ENCODE measurements at regions not wholly inside any gene's neighbourhood (a gene's known extent, or its start where the extent isn't known, plus 50 kb on each side); places are given as distances from the start of the nearest gene placed in this dataset.
"Not testable (repeated sequence)": the region's sequence is repeated elsewhere in the genome, so short reads cannot be mapped to it uniquely, and the experiment has no call there.

- POLR2A ChIA-PET, result no interaction called here
- H3K36me3 Mint-ChIP-seq, result no peaks in the 10 kb centered on the region
- H3K27ac Mint-ChIP-seq, result no peak overlapping the region
- H3K27me3 Mint-ChIP-seq, result peaks cover 2% of the 10 kb centered on the region
- DNase-seq (no peak), ATAC-seq (ENCODE audit: low read depth) (no peak)
- no peak overlapping the region for H3K4me3 Mint-ChIP-seq
- peaks cover 2% of the 10 kb centered on the region for H3K9me3 Mint-ChIP-seq
- peaks cover 10% of the 10 kb centered on the region for H3K4me1 Mint-ChIP-seq
Measured at GRCh38 chr3:140769951-140770350, 92.1 kb downstream of the TRIM42 start.

- H3K27ac Mint-ChIP-seq, result no peak overlapping the region
- DNase-seq, result no peak
- POLR2A ChIA-PET, result no interaction called here
- H3K4me3 Mint-ChIP-seq, result no peak overlapping the region
- H3K9me3 Mint-ChIP-seq, result peaks cover 5% of the 10 kb centered on the region
- peaks cover 2% of the 10 kb centered on the region for H3K27me3 Mint-ChIP-seq
- peaks cover 2% of the 10 kb centered on the region for H3K4me1 Mint-ChIP-seq
- no peaks in the 10 kb centered on the region for H3K36me3 Mint-ChIP-seq
- no peak for ATAC-seq (ENCODE audit: low read depth)
Measured at GRCh38 chr3:140770977-140771667, 93.3 kb downstream of the TRIM42 start.

- H3K4me1 Mint-ChIP-seq, result peaks cover 2% of the 10 kb centered on the region
- POLR2A ChIA-PET, result no interaction called here
- no peak for DNase-seq
- H3K27me3 Mint-ChIP-seq, result no peaks in the 10 kb centered on the region
- H3K9me3 Mint-ChIP-seq, result peaks cover 12% of the 10 kb centered on the region
- H3K4me3 Mint-ChIP-seq, result no peak overlapping the region
- H3K36me3 Mint-ChIP-seq, result peaks cover 3% of the 10 kb centered on the region
- no peak overlapping the region for H3K27ac Mint-ChIP-seq
- no peak for ATAC-seq (ENCODE audit: low read depth)
Measured at GRCh38 chr3:140777631-140778233, 99.9 kb downstream of the TRIM42 start.

- DNase-seq (no peak), ATAC-seq (ENCODE audit: low read depth) (no peak)
- Mint-ChIP-seq H3K27ac (no peak overlapping the region), H3K4me1 (peaks cover 1% of the 10 kb centered on the region), H3K27me3 (peaks cover 2% of the 10 kb centered on the region), H3K36me3 (no peaks in the 10 kb centered on the region), H3K9me3 (peaks cover 7% of the 10 kb centered on the region), H3K4me3 (no peak overlapping the region)
- POLR2A ChIA-PET, result no interaction called here
Measured at GRCh38 chr3:140791368-140791767, 113.5 kb downstream of the TRIM42 start.

- ATAC-seq (ENCODE audit: low read depth), result no peak
- H3K27me3 Mint-ChIP-seq, result peaks cover 2% of the 10 kb centered on the region
Measured at GRCh38 chr3:140794507-140794906, 116.6 kb downstream of the TRIM42 start.

GRCh38 chr3:140802898-140803297, 125.0 kb downstream of the TRIM42 start:
- H3K4me1 Mint-ChIP-seq; DNase-seq; H3K4me3 Mint-ChIP-seq; POLR2A ChIA-PET; H3K36me3 Mint-ChIP-seq; H3K27ac Mint-ChIP-seq; ATAC-seq (ENCODE audit: low read depth); H3K27me3 Mint-ChIP-seq: not testable (repeated sequence)
- H3K9me3 Mint-ChIP-seq, result peaks cover 17% of the 10 kb centered on the region

More at GRCh38 chr3:140794507-140794906, 116.6 kb downstream of the TRIM42 start:
- Mint-ChIP-seq H3K4me1 (peaks cover 1% of the 10 kb centered on the region), H3K4me3 (no peak overlapping the region), H3K27ac (no peak overlapping the region), H3K9me3 (peaks cover 11% of the 10 kb centered on the region), H3K36me3 (no peaks in the 10 kb centered on the region)
- POLR2A ChIA-PET, result no interaction called here
- DNase-seq, result no peak

GRCh38 chr3:140809316-140809715, 131.5 kb downstream of the TRIM42 start:
- Mint-ChIP-seq H3K27ac (no peak overlapping the region), H3K4me3 (no peak overlapping the region), H3K36me3 (no peaks in the 10 kb centered on the region), H3K27me3 (peaks cover 3% of the 10 kb centered on the region), H3K9me3 (peaks cover 6% of the 10 kb centered on the region), H3K4me1 (no peaks in the 10 kb centered on the region)
- POLR2A ChIA-PET, result no interaction called here
- ATAC-seq (ENCODE audit: low read depth) (no peak), DNase-seq (no peak)

- ATAC-seq (ENCODE audit: low read depth) (no peak), DNase-seq (no peak)
- no peaks in the 10 kb centered on the region for H3K36me3 Mint-ChIP-seq
- POLR2A ChIA-PET, result no interaction called here
- H3K27ac Mint-ChIP-seq, result no peak overlapping the region
- H3K9me3 Mint-ChIP-seq, result peaks cover 6% of the 10 kb centered on the region
- H3K27me3 Mint-ChIP-seq, result peaks cover 3% of the 10 kb centered on the region
- H3K4me1 Mint-ChIP-seq, result no peaks in the 10 kb centered on the region
- H3K4me3 Mint-ChIP-seq, result no peak overlapping the region
Measured at GRCh38 chr3:140816372-140817195, 125.1 kb upstream of the SLC25A36 start.

- Mint-ChIP-seq H3K27ac (no peak overlapping the region), H3K9me3 (no peaks in the 10 kb centered on the region), H3K4me3 (no peak overlapping the region), H3K4me1 (no peaks in the 10 kb centered on the region), H3K27me3 (no peaks in the 10 kb centered on the region), H3K36me3 (no peaks in the 10 kb centered on the region)
- DNase-seq, result no peak
- POLR2A ChIA-PET, result no interaction called here
- ATAC-seq (ENCODE audit: low read depth), result no peak
Measured at GRCh38 chr3:140821493-140821892, 120.1 kb upstream of the SLC25A36 start.

GRCh38 chr3:140822401-140823047, 119.1 kb upstream of the SLC25A36 start:
- no peaks in the 10 kb centered on the region for H3K27me3 Mint-ChIP-seq
- no peak overlapping the region for H3K4me3 Mint-ChIP-seq
- H3K27ac Mint-ChIP-seq, result no peak overlapping the region
- no peaks in the 10 kb centered on the region for H3K4me1 Mint-ChIP-seq
- no peaks in the 10 kb centered on the region for H3K36me3 Mint-ChIP-seq
- H3K9me3 Mint-ChIP-seq, result no peaks in the 10 kb centered on the region
- POLR2A ChIA-PET, result no interaction called here
- no peak for ATAC-seq (ENCODE audit: low read depth)
- DNase-seq, result no peak

GRCh38 chr3:140823106-140823505, 118.5 kb upstream of the SLC25A36 start:
- no peaks in the 10 kb centered on the region for H3K4me1 Mint-ChIP-seq
- H3K4me3 Mint-ChIP-seq, result no peak overlapping the region
- ATAC-seq (ENCODE audit: low read depth) (no peak), DNase-seq (no peak)
- POLR2A ChIA-PET, result no interaction called here
- H3K36me3 Mint-ChIP-seq, result no peaks in the 10 kb centered on the region
- H3K27me3 Mint-ChIP-seq, result no peaks in the 10 kb centered on the region
- no peaks in the 10 kb centered on the region for H3K9me3 Mint-ChIP-seq
- no peak overlapping the region for H3K27ac Mint-ChIP-seq

GRCh38 chr3:140827894-140828293, 113.7 kb upstream of the SLC25A36 start:
- Mint-ChIP-seq H3K4me3 (no peak overlapping the region), H3K36me3 (no peaks in the 10 kb centered on the region), H3K27ac (no peak overlapping the region), H3K9me3 (no peaks in the 10 kb centered on the region), H3K4me1 (peaks cover 3% of the 10 kb centered on the region), H3K27me3 (peaks cover 2% of the 10 kb centered on the region)
- ATAC-seq (ENCODE audit: low read depth), result no peak
- POLR2A ChIA-PET, result no interaction called here
- DNase-seq, result no peak

GRCh38 chr3:140828585-140828984, 113.1 kb upstream of the SLC25A36 start:
- Mint-ChIP-seq H3K27me3 (peaks cover 5% of the 10 kb centered on the region), H3K9me3 (no peaks in the 10 kb centered on the region), H3K36me3 (no peaks in the 10 kb centered on the region), H3K4me1 (peaks cover 5% of the 10 kb centered on the region), H3K4me3 (no peak overlapping the region), H3K27ac (no peak overlapping the region)
- POLR2A ChIA-PET, result no interaction called here
- DNase-seq (no peak), ATAC-seq (ENCODE audit: low read depth) (no peak)
